Effector memory CD8-positive, alpha-beta T cell (primary cell): ENCODE measurements at regions not wholly inside any gene's neighbourhood (a gene's known extent, or its start where the extent isn't known, plus 50 kb on each side); places are given as distances from the start of the nearest gene placed in this dataset.
A peak's percentile ranks its signal among the peaks of the same experiment; 100 is the strongest.

ENCODE experiments used
- ATAC-seq: fragments of 150-1000 bp; cut with Tn5 transposase; replicated peaks from 2 replicates; pipeline ENCODE4 v1.10.0; 2021; ENCODE audit warnings: mild to moderate bottlenecking, moderate library complexity
- DNase-seq, 3 experiments: peaks; one replicate each; pipeline ENCODE4 v3.0.0; 2021
- H3K27ac Mint-ChIP-seq, 2 donors: one replicate each; pipeline ENCODE4 v1.8.0; 2022; ENCODE audit warnings: mild to moderate bottlenecking in 2 of 2, mixed read lengths in 2 of 2, moderate library complexity in 2 of 2
- H3K27me3 Mint-ChIP-seq, 2 donors: one replicate each; pipeline ENCODE4 v1.8.0; 2022; ENCODE audit warnings: mixed read lengths in 2 of 2
- H3K36me3 Mint-ChIP-seq: one replicate; pipeline ENCODE4 v1.8.0; 2022; ENCODE audit warnings: mild to moderate bottlenecking, moderate library complexity, mixed read lengths; ENCODE audit not compliant: insufficient read depth
- H3K4me1 Mint-ChIP-seq, 2 donors: one replicate each; pipeline ENCODE4 v1.8.0; 2022; ENCODE audit warnings: low read depth in 2 of 2, mixed read lengths in 2 of 2
- H3K4me3 Mint-ChIP-seq, 2 donors: one replicate each; pipeline ENCODE4 v1.8.0; 2022; ENCODE audit warnings: mild to moderate bottlenecking in 2 of 2, mixed read lengths in 2 of 2, moderate library complexity in 2 of 2
- H3K9me3 Mint-ChIP-seq, 2 donors: one replicate each; pipeline ENCODE4 v1.8.0; 2022; ENCODE audit warnings: mixed read lengths in 2 of 2

GRCh38 chr6:99746261-99746895 lies 139.7 kb downstream of the PRDM13 start:
- H3K4me3 Mint-ChIP-seq = no peak overlapping the region
- no peak overlapping the region for H3K27ac Mint-ChIP-seq
- peaks cover 32 to 33% of the 10 kb centered on the region in 2 donors for H3K27me3 Mint-ChIP-seq
- peak; percentile 87 for ATAC-seq
- no peaks in the 10 kb centered on the region for H3K36me3 Mint-ChIP-seq
- no peaks in the 10 kb centered on the region for H3K9me3 Mint-ChIP-seq
- H3K4me1 Mint-ChIP-seq = no peaks in the 10 kb centered on the region
- peak; percentile 54 to 62 (median 61) for DNase-seq

GRCh38 chr6:99761711-99762110 lies 155.1 kb downstream of the PRDM13 start:
- no peak for ATAC-seq
- H3K4me1 Mint-ChIP-seq = no peaks in the 10 kb centered on the region
- peaks cover 10 to 11% of the 10 kb centered on the region in 2 donors for H3K27me3 Mint-ChIP-seq
- no peak overlapping the region for H3K4me3 Mint-ChIP-seq
- no peaks in the 10 kb centered on the region for H3K9me3 Mint-ChIP-seq
- H3K36me3 Mint-ChIP-seq = no peaks in the 10 kb centered on the region
- DNase-seq = no peak
- no peak overlapping the region for H3K27ac Mint-ChIP-seq

GRCh38 chr6:99768166-99768565 lies 161.5 kb downstream of the PRDM13 start:
- Mint-ChIP-seq H3K36me3 (no peaks in the 10 kb centered on the region), H3K4me1 (no peaks in the 10 kb centered on the region), H3K9me3 (no peaks in the 10 kb centered on the region), H3K27me3 (peaks cover 6 to 28% of the 10 kb centered on the region in 2 donors), H3K4me3 (no peak overlapping the region), H3K27ac (no peak overlapping the region)
- ATAC-seq (no peak), DNase-seq (no peak)

GRCh38 chr6:99779631-99780555 lies 173.3 kb downstream of the PRDM13 start:
- no peaks in the 10 kb centered on the region for H3K9me3 Mint-ChIP-seq
- no peaks in the 10 kb centered on the region for H3K4me1 Mint-ChIP-seq
- H3K36me3 Mint-ChIP-seq = no peaks in the 10 kb centered on the region
- DNase-seq = no peak
- ATAC-seq = no peak
- H3K4me3 Mint-ChIP-seq = no peak overlapping the region
- H3K27me3 Mint-ChIP-seq = peaks cover 63 to 73% of the 10 kb centered on the region in 2 donors
- H3K27ac Mint-ChIP-seq = no peak overlapping the region

GRCh38 chr6:99780556-99780885 lies 173.9 kb downstream of the PRDM13 start:
- Mint-ChIP-seq H3K4me1 (no peaks in the 10 kb centered on the region), H3K4me3 (no peak overlapping the region), H3K36me3 (no peaks in the 10 kb centered on the region), H3K27ac (no peak overlapping the region), H3K27me3 (peaks cover 59 to 71% of the 10 kb centered on the region in 2 donors), H3K9me3 (no peaks in the 10 kb centered on the region)
- DNase-seq (no peak), ATAC-seq (no peak)

GRCh38 chr6:99789767-99790166 lies 183.1 kb downstream of the PRDM13 start:
- Mint-ChIP-seq H3K4me1 (no peaks in the 10 kb centered on the region), H3K27ac (no peak overlapping the region), H3K36me3 (no peaks in the 10 kb centered on the region), H3K27me3 (peaks cover 39 to 43% of the 10 kb centered on the region in 2 donors), H3K9me3 (no peaks in the 10 kb centered on the region), H3K4me3 (no peak overlapping the region)
- no peak for ATAC-seq
- no peak for DNase-seq

- peaks cover 48% of the 10 kb centered on the region in 2 donors for H3K27me3 Mint-ChIP-seq
- no peaks in the 10 kb centered on the region for H3K36me3 Mint-ChIP-seq
- ATAC-seq (no peak), DNase-seq (no peak)
- H3K9me3 Mint-ChIP-seq = no peaks in the 10 kb centered on the region
- H3K27ac Mint-ChIP-seq = no peak overlapping the region
- H3K4me3 Mint-ChIP-seq = no peak overlapping the region
- H3K4me1 Mint-ChIP-seq = no peaks in the 10 kb centered on the region
These were observed 184.0 kb downstream of the PRDM13 start for GRCh38 chr6:99790679-99791078.

GRCh38 chr6:99801805-99802204 lies 192.2 kb downstream of the MCHR2 start:
- Mint-ChIP-seq H3K36me3 (peaks cover 3% of the 10 kb centered on the region), H3K27me3 (peaks cover 13 to 22% of the 10 kb centered on the region in 2 donors), H3K9me3 (no peaks in the 10 kb centered on the region), H3K4me3 (no peak overlapping the region), H3K4me1 (no peaks in the 10 kb centered on the region), H3K27ac (no peak overlapping the region)
- no peak for ATAC-seq
- no peak for DNase-seq

GRCh38 chr6:99802396-99803031 lies 191.5 kb downstream of the MCHR2 start:
- DNase-seq (no peak), ATAC-seq (no peak)
- H3K9me3 Mint-ChIP-seq = no peaks in the 10 kb centered on the region
- H3K36me3 Mint-ChIP-seq = peaks cover 3% of the 10 kb centered on the region
- H3K27ac Mint-ChIP-seq = no peak overlapping the region
- no peaks in the 10 kb centered on the region for H3K4me1 Mint-ChIP-seq
- peaks cover 11 to 22% of the 10 kb centered on the region in 2 donors for H3K27me3 Mint-ChIP-seq
- H3K4me3 Mint-ChIP-seq = no peak overlapping the region

GRCh38 chr6:99808992-99809391 lies 185.0 kb downstream of the MCHR2 start:
- H3K27ac Mint-ChIP-seq = no peak overlapping the region
- peaks cover 0 to 3% of the 10 kb centered on the region in 2 donors for H3K4me1 Mint-ChIP-seq
- ATAC-seq (no peak), DNase-seq (no peak)
- H3K36me3 Mint-ChIP-seq = no peaks in the 10 kb centered on the region
- H3K4me3 Mint-ChIP-seq = no peak overlapping the region
- H3K27me3 Mint-ChIP-seq = peaks cover 42 to 51% of the 10 kb centered on the region in 2 donors
- H3K9me3 Mint-ChIP-seq = no peaks in the 10 kb centered on the region

GRCh38 chr6:99810295-99810694 lies 183.7 kb downstream of the MCHR2 start:
- Mint-ChIP-seq H3K9me3 (no peaks in the 10 kb centered on the region), H3K4me3 (no peak overlapping the region), H3K4me1 (peaks cover 0 to 3% of the 10 kb centered on the region in 2 donors), H3K27ac (no peak overlapping the region), H3K27me3 (peaks cover 42 to 51% of the 10 kb centered on the region in 2 donors), H3K36me3 (no peaks in the 10 kb centered on the region)
- no peak for DNase-seq
- ATAC-seq = no peak

GRCh38 chr6:99810942-99811620 lies 182.9 kb downstream of the MCHR2 start:
- H3K27me3 Mint-ChIP-seq = peaks cover 43 to 51% of the 10 kb centered on the region in 2 donors
- no peak overlapping the region for H3K4me3 Mint-ChIP-seq

GRCh38 chr6:99811636-99812035 lies 182.4 kb downstream of the MCHR2 start:
- no peaks in the 10 kb centered on the region for H3K36me3 Mint-ChIP-seq
- DNase-seq (no peak), ATAC-seq (no peak)
- peaks cover 0 to 3% of the 10 kb centered on the region in 2 donors for H3K4me1 Mint-ChIP-seq
- no peak overlapping the region for H3K4me3 Mint-ChIP-seq
- no peak overlapping the region for H3K27ac Mint-ChIP-seq
- peaks cover 48 to 55% of the 10 kb centered on the region in 2 donors for H3K27me3 Mint-ChIP-seq
- H3K9me3 Mint-ChIP-seq = no peaks in the 10 kb centered on the region

More at GRCh38 chr6:99810942-99811620, 182.9 kb downstream of the MCHR2 start:
- ATAC-seq = no peak
- no peaks in the 10 kb centered on the region for H3K36me3 Mint-ChIP-seq
- no peak overlapping the region for H3K27ac Mint-ChIP-seq
- no peaks in the 10 kb centered on the region for H3K9me3 Mint-ChIP-seq
- peaks cover 0 to 3% of the 10 kb centered on the region in 2 donors for H3K4me1 Mint-ChIP-seq
- DNase-seq = no peak
